Thyroid gland (tissue), 4 donors: ENCODE measurements at regions not wholly inside any gene's neighbourhood (a gene's known extent, or its start where the extent isn't known, plus 50 kb on each side); places are given as distances from the start of the nearest gene placed in this dataset.

Source experiments
- CTCF ChIP-seq, 6 experiments: fragments of 200-600 bp in 3 of 6; fragments of 450-650 bp in 3 of 6; sonication (generic) in 3 of 6; IDR thresholded peaks; one replicate each; pipeline ENCODE4 v1.5.1; 2016 to 2019; ENCODE audit warnings: antibody characterized with exemption in 6 of 6, mild to moderate bottlenecking in 2 of 6, inconsistent platforms in 1 of 6, moderate library complexity in 1 of 6
- POLR2A ChIP-seq, 2 donors: fragments of 450-650 bp; IDR thresholded peaks; one replicate each; pipeline ENCODE4 v1.6.1; 2017; ENCODE audit warnings: antibody characterized with exemption in 2 of 2, mild to moderate bottlenecking in 2 of 2, moderate library complexity in 1 of 2

- TF ChIP-seq CTCF (IDR thresholded peaks at IDR 0.05) (no peak), POLR2A (IDR thresholded peaks at IDR 0.05) (no peak)
Observed at GRCh38 chr11:11206484-11206883, 146.6 kb downstream of the CSNK2A3 start.
